ENCODE measurements at regions not wholly inside any gene's neighbourhood (a gene's known extent, or its start where the extent isn't known, plus 50 kb on each side); places are given as distances from the start of the nearest gene placed in this dataset.
"Not testable (repeated sequence)": the region's sequence is repeated elsewhere in the genome, so short reads cannot be mapped to it uniquely, and the experiment has no call there.

GRCh38 chr2:87325042-87325910 lies 303.6 kb upstream of the PLGLB1 start:
- intact Hi-C loops (cut with micrococcal nuclease; ENCODE audit: unreplicated experiment); H3K4me3 Mint-ChIP-seq (ENCODE audit: low read depth, unreplicated experiment); H3K36me3 Mint-ChIP-seq (ENCODE audit: insufficient read depth, unreplicated experiment); CTCF ChIA-PET; H3K27me3 Mint-ChIP-seq (ENCODE audit: unreplicated experiment); H3K27ac Mint-ChIP-seq (ENCODE audit: unreplicated experiment); DNase-seq; BruUV-seq (replicated peaks); H3K9me3 Mint-ChIP-seq (ENCODE audit: low read depth, unreplicated experiment): not testable (repeated sequence)
- H3K4me1 Mint-ChIP-seq (ENCODE audit: low read depth, unreplicated experiment), result peaks cover 10% of the 10 kb centered on the region

DNA sequence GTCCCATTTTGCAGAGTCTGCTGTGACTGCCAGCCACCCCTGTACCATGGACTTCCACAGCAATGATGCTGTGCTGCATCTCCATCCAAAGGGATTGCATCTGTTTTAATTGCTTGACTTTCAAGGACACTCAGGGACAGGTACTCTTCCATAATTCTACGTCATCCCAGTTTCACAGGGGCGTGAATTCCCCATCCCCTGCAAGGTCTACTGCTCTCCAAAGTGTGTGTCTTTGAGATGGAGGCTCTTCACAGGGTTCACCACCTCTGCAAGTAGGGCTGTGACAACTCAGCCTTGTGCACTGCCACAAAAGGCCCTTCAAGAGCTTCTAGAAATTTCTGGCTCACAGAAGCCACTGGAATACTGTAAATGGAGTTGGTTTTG lies 304.3 kb upstream of the PLGLB1 start:
- H3K4me3 Mint-ChIP-seq (ENCODE audit: low read depth, unreplicated experiment); H3K27me3 Mint-ChIP-seq (ENCODE audit: unreplicated experiment); H3K36me3 Mint-ChIP-seq (ENCODE audit: insufficient read depth, unreplicated experiment); BruUV-seq (replicated peaks); intact Hi-C loops (cut with micrococcal nuclease; ENCODE audit: unreplicated experiment); CTCF ChIA-PET; H3K9me3 Mint-ChIP-seq (ENCODE audit: low read depth, unreplicated experiment); DNase-seq; H3K27ac Mint-ChIP-seq (ENCODE audit: unreplicated experiment): not testable (repeated sequence)
- peaks cover 10% of the 10 kb centered on the region for H3K4me1 Mint-ChIP-seq (ENCODE audit: low read depth, unreplicated experiment)

GRCh38 chr2:87326754-87327153 lies 305.1 kb upstream of the PLGLB1 start:
- H3K9me3 Mint-ChIP-seq (ENCODE audit: low read depth, unreplicated experiment); CTCF ChIA-PET; H3K4me3 Mint-ChIP-seq (ENCODE audit: low read depth, unreplicated experiment); intact Hi-C loops (cut with micrococcal nuclease; ENCODE audit: unreplicated experiment); H3K36me3 Mint-ChIP-seq (ENCODE audit: insufficient read depth, unreplicated experiment); H3K27me3 Mint-ChIP-seq (ENCODE audit: unreplicated experiment); BruUV-seq (replicated peaks); DNase-seq; H3K27ac Mint-ChIP-seq (ENCODE audit: unreplicated experiment): not testable (repeated sequence)
- H3K4me1 Mint-ChIP-seq (ENCODE audit: low read depth, unreplicated experiment), result peaks cover 10% of the 10 kb centered on the region

- H3K4me3 Mint-ChIP-seq (ENCODE audit: low read depth, unreplicated experiment); CTCF ChIA-PET; DNase-seq; intact Hi-C loops (cut with micrococcal nuclease; ENCODE audit: unreplicated experiment); H3K27ac Mint-ChIP-seq (ENCODE audit: unreplicated experiment); H3K36me3 Mint-ChIP-seq (ENCODE audit: insufficient read depth, unreplicated experiment); BruUV-seq (replicated peaks); H3K9me3 Mint-ChIP-seq (ENCODE audit: low read depth, unreplicated experiment); H3K27me3 Mint-ChIP-seq (ENCODE audit: unreplicated experiment): not testable (repeated sequence)
- H3K4me1 Mint-ChIP-seq (ENCODE audit: low read depth, unreplicated experiment), result peaks cover 10% of the 10 kb centered on the region
These were observed 306.2 kb upstream of the PLGLB1 start for GRCh38 chr2:87327648-87328371.

DNA sequence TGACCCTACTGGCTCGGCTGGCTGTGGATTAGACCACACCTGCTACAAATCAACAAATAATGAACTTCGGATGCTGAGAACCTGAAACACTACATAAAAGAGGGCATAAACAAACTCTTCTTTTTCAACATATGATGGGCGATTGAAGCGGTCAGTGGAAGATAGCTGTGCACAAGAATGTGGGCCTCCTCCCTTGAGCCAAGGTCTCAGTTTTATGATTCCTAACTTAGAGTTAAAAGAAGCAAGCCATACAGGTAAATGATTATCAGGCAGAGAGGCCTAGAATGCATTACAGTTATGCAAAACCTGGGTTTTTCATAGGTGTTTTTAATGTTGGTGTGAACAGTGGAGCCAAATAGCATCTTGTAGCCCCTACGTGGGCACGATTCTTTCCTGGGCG lies 307.9 kb upstream of the PLGLB1 start:
- BruUV-seq (replicated peaks); intact Hi-C loops (cut with micrococcal nuclease; ENCODE audit: unreplicated experiment); H3K36me3 Mint-ChIP-seq (ENCODE audit: insufficient read depth, unreplicated experiment); CTCF ChIA-PET; H3K27ac Mint-ChIP-seq (ENCODE audit: unreplicated experiment); DNase-seq; H3K4me1 Mint-ChIP-seq (ENCODE audit: low read depth, unreplicated experiment); H3K27me3 Mint-ChIP-seq (ENCODE audit: unreplicated experiment); H3K4me3 Mint-ChIP-seq (ENCODE audit: low read depth, unreplicated experiment); H3K9me3 Mint-ChIP-seq (ENCODE audit: low read depth, unreplicated experiment): not testable (repeated sequence)

DNA sequence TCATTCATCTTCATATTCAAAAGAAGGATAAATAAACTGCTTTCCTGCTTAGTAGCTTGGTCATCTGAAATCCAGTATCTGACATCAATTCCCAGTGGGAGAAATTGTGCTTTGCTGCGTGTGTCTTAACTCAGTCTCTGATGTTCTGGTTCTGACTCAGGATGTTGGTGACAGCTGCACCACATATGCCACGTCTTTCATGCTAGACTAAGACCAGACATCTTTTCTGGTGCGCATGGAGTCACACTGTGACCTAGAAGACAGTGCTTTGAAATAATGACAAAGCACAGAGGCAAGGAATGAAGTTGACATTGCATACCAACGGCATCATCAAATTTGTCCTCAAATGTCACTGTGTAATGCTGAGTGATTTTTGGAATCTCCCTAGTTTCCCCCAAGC lies 308.8 kb upstream of the PLGLB1 start:
- DNase-seq; BruUV-seq (replicated peaks); H3K27me3 Mint-ChIP-seq (ENCODE audit: unreplicated experiment); intact Hi-C loops (cut with micrococcal nuclease; ENCODE audit: unreplicated experiment); CTCF ChIA-PET; H3K4me3 Mint-ChIP-seq (ENCODE audit: low read depth, unreplicated experiment); H3K9me3 Mint-ChIP-seq (ENCODE audit: low read depth, unreplicated experiment); H3K27ac Mint-ChIP-seq (ENCODE audit: unreplicated experiment); H3K36me3 Mint-ChIP-seq (ENCODE audit: insufficient read depth, unreplicated experiment); H3K4me1 Mint-ChIP-seq (ENCODE audit: low read depth, unreplicated experiment): not testable (repeated sequence)

GRCh38 chr2:87331940-87332583 lies 310.4 kb upstream of the PLGLB1 start:
- H3K4me3 Mint-ChIP-seq (ENCODE audit: low read depth, unreplicated experiment); H3K27ac Mint-ChIP-seq (ENCODE audit: unreplicated experiment); H3K27me3 Mint-ChIP-seq (ENCODE audit: unreplicated experiment); CTCF ChIA-PET; DNase-seq; H3K36me3 Mint-ChIP-seq (ENCODE audit: insufficient read depth, unreplicated experiment); H3K4me1 Mint-ChIP-seq (ENCODE audit: low read depth, unreplicated experiment); H3K9me3 Mint-ChIP-seq (ENCODE audit: low read depth, unreplicated experiment); intact Hi-C loops (cut with micrococcal nuclease; ENCODE audit: unreplicated experiment); BruUV-seq (replicated peaks): not testable (repeated sequence)

DNA sequence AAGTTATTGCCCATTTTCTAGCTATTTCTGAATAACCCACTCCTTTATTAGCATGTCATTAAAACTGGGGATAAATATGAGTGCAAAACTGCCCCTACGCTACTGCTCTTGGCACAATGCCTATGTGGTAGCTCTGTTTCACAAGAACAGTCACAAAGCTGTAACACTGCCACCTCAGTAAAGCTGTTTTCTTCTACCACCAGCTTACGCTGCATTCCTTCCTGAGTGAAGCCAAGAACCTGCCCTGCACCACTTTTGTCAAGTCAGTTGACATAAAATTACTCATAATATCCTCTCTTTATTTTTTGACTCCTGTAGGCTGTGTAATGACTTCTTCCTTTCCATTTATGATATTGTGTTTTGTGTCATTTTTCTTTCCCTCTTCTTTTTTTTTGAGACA lies 313.2 kb upstream of the PLGLB1 start:
- intact Hi-C loops (cut with micrococcal nuclease; ENCODE audit: unreplicated experiment), result not testable (repeated sequence)

GRCh38 chr2:87338998-87339397 lies 317.4 kb upstream of the PLGLB1 start:
- intact Hi-C loops (cut with micrococcal nuclease; ENCODE audit: unreplicated experiment); H3K4me1 Mint-ChIP-seq (ENCODE audit: low read depth, unreplicated experiment); H3K36me3 Mint-ChIP-seq (ENCODE audit: insufficient read depth, unreplicated experiment); DNase-seq; H3K4me3 Mint-ChIP-seq (ENCODE audit: low read depth, unreplicated experiment); H3K27ac Mint-ChIP-seq (ENCODE audit: unreplicated experiment); CTCF ChIA-PET; BruUV-seq (replicated peaks); H3K27me3 Mint-ChIP-seq (ENCODE audit: unreplicated experiment); H3K9me3 Mint-ChIP-seq (ENCODE audit: low read depth, unreplicated experiment): not testable (repeated sequence)

More for the DNA sequence above, 313.2 kb upstream of the PLGLB1 start:
- H3K9me3 Mint-ChIP-seq (ENCODE audit: low read depth, unreplicated experiment); DNase-seq; H3K27ac Mint-ChIP-seq (ENCODE audit: unreplicated experiment); BruUV-seq (replicated peaks); H3K4me3 Mint-ChIP-seq (ENCODE audit: low read depth, unreplicated experiment); H3K36me3 Mint-ChIP-seq (ENCODE audit: insufficient read depth, unreplicated experiment); H3K4me1 Mint-ChIP-seq (ENCODE audit: low read depth, unreplicated experiment); CTCF ChIA-PET; H3K27me3 Mint-ChIP-seq (ENCODE audit: unreplicated experiment): not testable (repeated sequence)

DNA sequence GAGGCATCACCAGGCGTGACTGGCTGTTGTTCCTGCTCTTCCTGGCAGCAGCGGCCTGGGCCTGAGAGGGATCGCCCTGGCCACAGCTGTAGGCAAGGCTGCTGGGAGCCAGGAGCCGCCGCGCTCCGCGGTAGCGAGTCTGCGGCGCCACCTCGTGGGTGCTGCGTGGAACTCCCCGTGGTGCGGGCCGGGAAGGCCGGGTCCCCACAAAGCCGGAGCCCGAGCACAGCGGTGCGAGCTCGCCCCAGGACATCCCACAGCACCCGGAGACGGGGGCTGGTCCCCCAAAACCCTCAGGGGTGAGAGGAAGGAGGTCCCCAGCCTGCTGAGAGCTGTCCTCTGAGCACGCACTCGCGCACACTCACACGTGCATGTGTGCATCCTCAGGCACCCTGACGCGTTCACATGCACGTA lies 320.0 kb upstream of the PLGLB1 start:
- not testable (repeated sequence) for BruUV-seq (replicated peaks)

More for the DNA sequence above, 320.0 kb upstream of the PLGLB1 start:
- DNase-seq, result peak; percentile 73
- intact Hi-C loops (cut with micrococcal nuclease; ENCODE audit: unreplicated experiment); H3K27me3 Mint-ChIP-seq (ENCODE audit: unreplicated experiment); H3K27ac Mint-ChIP-seq (ENCODE audit: unreplicated experiment); H3K9me3 Mint-ChIP-seq (ENCODE audit: low read depth, unreplicated experiment); H3K4me1 Mint-ChIP-seq (ENCODE audit: low read depth, unreplicated experiment); H3K36me3 Mint-ChIP-seq (ENCODE audit: insufficient read depth, unreplicated experiment); CTCF ChIA-PET; H3K4me3 Mint-ChIP-seq (ENCODE audit: low read depth, unreplicated experiment): not testable (repeated sequence)

Data from Calu3 (cell line).